ENCODE measurements at regions not wholly inside any gene's neighbourhood (a gene's known extent, or its start where the extent isn't known, plus 50 kb on each side); places are given as distances from the start of the nearest gene placed in this dataset.
"Not testable (repeated sequence)": the region's sequence is repeated elsewhere in the genome, so short reads cannot be mapped to it uniquely, and the experiment has no call there.

DNA sequence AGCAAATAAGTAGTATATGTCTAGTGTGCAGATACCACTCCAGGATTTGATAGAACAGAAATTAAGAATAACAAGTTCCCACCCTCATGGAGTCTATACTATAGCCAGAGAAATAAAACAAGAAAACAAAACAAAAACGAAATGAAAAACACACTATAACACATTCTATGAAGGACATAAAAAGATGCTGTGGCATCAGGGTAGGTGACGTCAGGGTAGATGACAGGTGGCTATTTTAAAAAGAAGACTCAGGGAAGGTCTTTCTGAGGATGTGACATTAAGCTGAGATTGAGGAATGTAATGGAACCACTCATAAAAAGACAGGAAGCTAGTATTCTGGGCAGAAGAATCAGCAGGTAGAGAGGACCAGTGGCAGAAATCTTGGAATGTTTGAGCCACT is 469.6 kb downstream of the RAP2B start:
- TF ChIP-seq, protein P1, sequence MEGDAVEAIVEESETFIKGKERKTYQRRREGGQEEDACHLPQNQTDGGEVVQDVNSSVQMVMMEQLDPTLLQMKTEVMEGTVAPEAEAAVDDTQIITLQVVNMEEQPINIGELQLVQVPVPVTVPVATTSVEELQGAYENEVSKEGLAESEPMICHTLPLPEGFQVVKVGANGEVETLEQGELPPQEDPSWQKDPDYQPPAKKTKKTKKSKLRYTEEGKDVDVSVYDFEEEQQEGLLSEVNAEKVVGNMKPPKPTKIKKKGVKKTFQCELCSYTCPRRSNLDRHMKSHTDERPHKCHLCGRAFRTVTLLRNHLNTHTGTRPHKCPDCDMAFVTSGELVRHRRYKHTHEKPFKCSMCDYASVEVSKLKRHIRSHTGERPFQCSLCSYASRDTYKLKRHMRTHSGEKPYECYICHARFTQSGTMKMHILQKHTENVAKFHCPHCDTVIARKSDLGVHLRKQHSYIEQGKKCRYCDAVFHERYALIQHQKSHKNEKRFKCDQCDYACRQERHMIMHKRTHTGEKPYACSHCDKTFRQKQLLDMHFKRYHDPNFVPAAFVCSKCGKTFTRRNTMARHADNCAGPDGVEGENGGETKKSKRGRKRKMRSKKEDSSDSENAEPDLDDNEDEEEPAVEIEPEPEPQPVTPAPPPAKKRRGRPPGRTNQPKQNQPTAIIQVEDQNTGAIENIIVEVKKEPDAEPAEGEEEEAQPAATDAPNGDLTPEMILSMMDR (IDR thresholded peaks at IDR 0.05): no peak
- H3K9me3 Mint-ChIP-seq (ENCODE audit: unreplicated experiment): no peaks in the 10 kb centered on the region
- DNase-seq (ENCODE audit: extremely low spot score, unreplicated experiment): no peak
- no peak overlapping the region for H3K4me3 Mint-ChIP-seq (ENCODE audit: unreplicated experiment)
- H3K27me3 Mint-ChIP-seq (ENCODE audit: unreplicated experiment): peaks cover 21% of the 10 kb centered on the region
- no peaks in the 10 kb centered on the region for H3K36me3 Mint-ChIP-seq (ENCODE audit: unreplicated experiment)
- H3K4me1 Mint-ChIP-seq (ENCODE audit: unreplicated experiment): no peaks in the 10 kb centered on the region
- no peak overlapping the region for H3K27ac Mint-ChIP-seq (ENCODE audit: unreplicated experiment)

- H3K36me3 Mint-ChIP-seq (ENCODE audit: unreplicated experiment): no peaks in the 10 kb centered on the region
- DNase-seq (ENCODE audit: extremely low spot score, unreplicated experiment): no peak
- H3K9me3 Mint-ChIP-seq (ENCODE audit: unreplicated experiment): no peaks in the 10 kb centered on the region
- peaks cover 19% of the 10 kb centered on the region for H3K27me3 Mint-ChIP-seq (ENCODE audit: unreplicated experiment)
- TF ChIP-seq, protein P1 (IDR thresholded peaks at IDR 0.05): no peak
- no peak overlapping the region for H3K4me3 Mint-ChIP-seq (ENCODE audit: unreplicated experiment)
- H3K4me1 Mint-ChIP-seq (ENCODE audit: unreplicated experiment): no peaks in the 10 kb centered on the region
- no peak overlapping the region for H3K27ac Mint-ChIP-seq (ENCODE audit: unreplicated experiment)
Measured at GRCh38 chr3:153633407-153633806, 471.4 kb downstream of the RAP2B start.

- Mint-ChIP-seq H3K27me3 (ENCODE audit: unreplicated experiment) (peaks cover 19% of the 10 kb centered on the region), H3K4me3 (ENCODE audit: unreplicated experiment) (no peak overlapping the region), H3K4me1 (ENCODE audit: unreplicated experiment) (no peaks in the 10 kb centered on the region), H3K27ac (ENCODE audit: unreplicated experiment) (no peak overlapping the region), H3K9me3 (ENCODE audit: unreplicated experiment) (no peaks in the 10 kb centered on the region), H3K36me3 (ENCODE audit: unreplicated experiment) (no peaks in the 10 kb centered on the region)
- TF ChIP-seq, protein P1 (IDR thresholded peaks at IDR 0.05): no peak
- DNase-seq (ENCODE audit: extremely low spot score, unreplicated experiment): no peak
Measured at GRCh38 chr3:153634683-153635082, 472.7 kb downstream of the RAP2B start.

- Mint-ChIP-seq H3K4me3 (ENCODE audit: unreplicated experiment) (no peak overlapping the region), H3K27ac (ENCODE audit: unreplicated experiment) (no peak overlapping the region), H3K9me3 (ENCODE audit: unreplicated experiment) (peaks cover 3% of the 10 kb centered on the region), H3K36me3 (ENCODE audit: unreplicated experiment) (no peaks in the 10 kb centered on the region), H3K27me3 (ENCODE audit: unreplicated experiment) (peaks cover 6% of the 10 kb centered on the region), H3K4me1 (ENCODE audit: unreplicated experiment) (no peaks in the 10 kb centered on the region)
- TF ChIP-seq, protein P1 (IDR thresholded peaks at IDR 0.05): no peak
- no peak for DNase-seq (ENCODE audit: extremely low spot score, unreplicated experiment)
Measured at GRCh38 chr3:153639631-153640030, 477.6 kb downstream of the RAP2B start.

GRCh38 chr3:153640689-153641665 is 479.0 kb downstream of the RAP2B start:
- H3K36me3 Mint-ChIP-seq (ENCODE audit: unreplicated experiment): no peaks in the 10 kb centered on the region
- H3K9me3 Mint-ChIP-seq (ENCODE audit: unreplicated experiment): peaks cover 7% of the 10 kb centered on the region
- no peak overlapping the region for H3K4me3 Mint-ChIP-seq (ENCODE audit: unreplicated experiment)
- DNase-seq (ENCODE audit: extremely low spot score, unreplicated experiment): no peak
- no peaks in the 10 kb centered on the region for H3K4me1 Mint-ChIP-seq (ENCODE audit: unreplicated experiment)
- TF ChIP-seq, protein P1 (IDR thresholded peaks at IDR 0.05): no peak
- H3K27me3 Mint-ChIP-seq (ENCODE audit: unreplicated experiment): peaks cover 6% of the 10 kb centered on the region
- no peak overlapping the region for H3K27ac Mint-ChIP-seq (ENCODE audit: unreplicated experiment)

DNA sequence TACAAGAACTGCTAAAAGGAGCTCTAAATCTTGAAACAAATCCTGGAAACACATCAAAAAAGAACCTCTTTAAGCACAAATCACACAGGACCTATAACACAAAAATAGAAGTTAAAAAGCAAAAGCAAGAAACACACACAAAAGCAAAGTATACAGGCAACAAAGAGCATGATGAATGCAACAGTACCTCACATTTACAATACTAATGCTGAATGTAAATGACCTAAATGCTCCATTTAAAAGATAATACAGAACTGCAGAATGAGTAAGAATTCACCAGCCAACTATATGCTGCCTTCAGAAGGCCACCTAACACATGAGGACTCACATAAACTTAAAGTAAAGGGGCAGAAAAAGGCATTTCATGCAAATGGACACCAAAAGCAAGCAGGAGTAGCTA is 478.6 kb upstream of the ARHGEF26 start:
- H3K9me3 Mint-ChIP-seq (ENCODE audit: unreplicated experiment); H3K27ac Mint-ChIP-seq (ENCODE audit: unreplicated experiment); H3K4me3 Mint-ChIP-seq (ENCODE audit: unreplicated experiment); H3K4me1 Mint-ChIP-seq (ENCODE audit: unreplicated experiment); DNase-seq (ENCODE audit: extremely low spot score, unreplicated experiment); H3K36me3 Mint-ChIP-seq (ENCODE audit: unreplicated experiment); H3K27me3 Mint-ChIP-seq (ENCODE audit: unreplicated experiment): not testable (repeated sequence)

DNA sequence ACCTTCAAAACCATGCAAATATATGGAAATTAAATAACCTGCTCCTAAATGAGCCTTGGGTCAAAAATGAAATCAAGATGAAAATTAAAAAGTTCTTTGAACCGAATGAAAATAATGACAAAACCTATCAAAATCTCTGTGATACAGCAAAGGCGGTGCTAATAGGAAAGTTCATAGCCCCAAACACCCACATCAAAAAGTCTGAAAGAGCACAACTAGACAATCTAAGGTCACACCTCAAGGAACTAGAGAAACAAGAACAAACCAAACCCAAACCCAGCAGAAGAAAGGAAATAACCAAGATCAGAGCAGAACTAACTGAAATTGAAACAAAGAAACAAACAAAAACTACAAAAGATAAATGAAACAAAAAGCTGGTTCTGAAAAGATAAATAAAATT is 477.7 kb upstream of the ARHGEF26 start:
- H3K27ac Mint-ChIP-seq (ENCODE audit: unreplicated experiment); H3K36me3 Mint-ChIP-seq (ENCODE audit: unreplicated experiment); H3K4me3 Mint-ChIP-seq (ENCODE audit: unreplicated experiment); H3K4me1 Mint-ChIP-seq (ENCODE audit: unreplicated experiment); H3K9me3 Mint-ChIP-seq (ENCODE audit: unreplicated experiment); H3K27me3 Mint-ChIP-seq (ENCODE audit: unreplicated experiment); DNase-seq (ENCODE audit: extremely low spot score, unreplicated experiment): not testable (repeated sequence)
